SJCRH30 (cell line): ENCODE measurements at regions not wholly inside any gene's neighbourhood (a gene's known extent, or its start where the extent isn't known, plus 50 kb on each side); places are given as distances from the start of the nearest gene placed in this dataset.
A peak's percentile ranks its signal among the peaks of the same experiment; 100 is the strongest.
"Not testable (repeated sequence)": the region's sequence is repeated elsewhere in the genome, so short reads cannot be mapped to it uniquely, and the experiment has no call there.

ENCODE experiments used
- DNase-seq, 2 experiments: peaks; one replicate each; pipeline ENCODE4 v3.0.0-alpha.2; 2015 to 2020
- H3K27ac ChIP-seq: fragments of 250-450 bp; sonication (Bioruptor Pico); 2 replicates; pipeline ENCODE4 v1.5.1; 2020; ENCODE audit warnings: mild to moderate bottlenecking, moderate library complexity
- H3K27me3 ChIP-seq: fragments of 250-450 bp; sonication (Bioruptor Pico); 2 replicates; pipeline ENCODE4 v1.5.1; 2020; ENCODE audit warnings: mild to moderate bottlenecking, moderate library complexity
- H3K36me3 ChIP-seq: fragments of 250-450 bp; sonication (Bioruptor Pico); 2 replicates; pipeline ENCODE4 v1.5.1; 2020; ENCODE audit warnings: mild to moderate bottlenecking, moderate library complexity
- H3K4me1 ChIP-seq: fragments of 250-450 bp; sonication (Bioruptor Pico); 2 replicates; pipeline ENCODE4 v1.5.1; 2020; ENCODE audit warnings: mild to moderate bottlenecking, moderate library complexity
- H3K4me3 ChIP-seq: fragments of 250-450 bp; sonication (Bioruptor Pico); 2 replicates; pipeline ENCODE4 v1.5.1; 2020; ENCODE audit warnings: mild to moderate bottlenecking, moderate library complexity
- H3K9me3 ChIP-seq: fragments of 250-450 bp; sonication (Bioruptor Pico); replicated peaks from 2 replicates; pipeline ENCODE4 v1.5.1; 2020; ENCODE audit warnings: mild to moderate bottlenecking, moderate library complexity

GRCh38 chr16:8130197-8130596, 460.1 kb downstream of the TMEM114 start:
- no peak overlapping the region for H3K27ac ChIP-seq
- no peak for DNase-seq

GRCh38 chr16:8127070-8127469, 463.2 kb downstream of the TMEM114 start:
- Histone ChIP-seq H3K27ac (no peak overlapping the region), H3K4me1 (no peaks in the 10 kb centered on the region), H3K9me3 (no peaks in the 10 kb centered on the region), H3K27me3 (no peaks in the 10 kb centered on the region), H3K4me3 (no peak overlapping the region), H3K36me3 (no peaks in the 10 kb centered on the region)
- no peak for DNase-seq

More at GRCh38 chr16:8130197-8130596, 460.1 kb downstream of the TMEM114 start:
- Histone ChIP-seq H3K36me3 (no peaks in the 10 kb centered on the region), H3K4me1 (no peaks in the 10 kb centered on the region), H3K27me3 (no peaks in the 10 kb centered on the region), H3K9me3 (no peaks in the 10 kb centered on the region), H3K4me3 (no peak overlapping the region)

GRCh38 chr16:8126313-8126712, 464.0 kb downstream of the TMEM114 start:
- no peaks in the 10 kb centered on the region for H3K36me3 ChIP-seq
- H3K9me3 ChIP-seq: no peaks in the 10 kb centered on the region
- H3K27ac ChIP-seq: no peak overlapping the region
- H3K27me3 ChIP-seq: no peaks in the 10 kb centered on the region
- H3K4me3 ChIP-seq: no peak overlapping the region
- no peak for DNase-seq
- H3K4me1 ChIP-seq: no peaks in the 10 kb centered on the region

- no peak overlapping the region for H3K27ac ChIP-seq
- no peaks in the 10 kb centered on the region for H3K27me3 ChIP-seq
- no peaks in the 10 kb centered on the region for H3K4me1 ChIP-seq
- H3K9me3 ChIP-seq: no peaks in the 10 kb centered on the region
- no peak overlapping the region for H3K4me3 ChIP-seq
- DNase-seq: no peak
- H3K36me3 ChIP-seq: no peaks in the 10 kb centered on the region
These were observed 470.3 kb downstream of the TMEM114 start for GRCh38 chr16:8120001-8120400.

DNA sequence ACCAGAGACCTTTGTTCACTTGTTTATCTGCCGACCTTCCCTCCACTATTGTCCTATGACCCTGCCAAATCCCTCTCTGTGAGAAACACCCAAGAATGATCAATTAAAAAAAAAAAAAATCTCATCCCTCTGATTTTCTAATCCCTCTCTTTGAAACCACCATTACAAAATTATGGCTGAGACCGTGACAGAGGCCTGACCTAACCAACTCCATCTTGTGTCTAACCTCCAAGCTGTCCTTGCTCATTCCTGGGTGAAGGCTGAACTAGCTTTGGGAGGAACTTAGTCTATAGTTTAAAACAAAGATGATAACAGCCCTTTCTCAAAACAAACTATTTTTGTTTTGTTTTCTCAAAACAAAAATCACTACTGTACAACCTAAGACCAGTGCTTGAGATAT, 474.5 kb downstream of the TMEM114 start:
- Histone ChIP-seq H3K27me3 (no peaks in the 10 kb centered on the region), H3K9me3 (no peaks in the 10 kb centered on the region), H3K36me3 (no peaks in the 10 kb centered on the region), H3K4me1 (no peaks in the 10 kb centered on the region), H3K4me3 (no peak overlapping the region), H3K27ac (no peak overlapping the region)
- DNase-seq: no peak

GRCh38 chr16:8114941-8115340, 475.4 kb downstream of the TMEM114 start:
- H3K4me1 ChIP-seq, H3K9me3 ChIP-seq, H3K27me3 ChIP-seq, H3K4me3 ChIP-seq, DNase-seq, H3K36me3 ChIP-seq, H3K27ac ChIP-seq: not testable (repeated sequence)

GRCh38 chr16:8113843-8114242, 476.5 kb downstream of the TMEM114 start:
- Histone ChIP-seq H3K27me3 (no peaks in the 10 kb centered on the region; the same call in 1 of the 2 replicates), H3K36me3 (no peaks in the 10 kb centered on the region), H3K27ac (no peak overlapping the region), H3K4me1 (no peaks in the 10 kb centered on the region), H3K4me3 (no peak overlapping the region), H3K9me3 (no peaks in the 10 kb centered on the region)
- no peak for DNase-seq

DNA sequence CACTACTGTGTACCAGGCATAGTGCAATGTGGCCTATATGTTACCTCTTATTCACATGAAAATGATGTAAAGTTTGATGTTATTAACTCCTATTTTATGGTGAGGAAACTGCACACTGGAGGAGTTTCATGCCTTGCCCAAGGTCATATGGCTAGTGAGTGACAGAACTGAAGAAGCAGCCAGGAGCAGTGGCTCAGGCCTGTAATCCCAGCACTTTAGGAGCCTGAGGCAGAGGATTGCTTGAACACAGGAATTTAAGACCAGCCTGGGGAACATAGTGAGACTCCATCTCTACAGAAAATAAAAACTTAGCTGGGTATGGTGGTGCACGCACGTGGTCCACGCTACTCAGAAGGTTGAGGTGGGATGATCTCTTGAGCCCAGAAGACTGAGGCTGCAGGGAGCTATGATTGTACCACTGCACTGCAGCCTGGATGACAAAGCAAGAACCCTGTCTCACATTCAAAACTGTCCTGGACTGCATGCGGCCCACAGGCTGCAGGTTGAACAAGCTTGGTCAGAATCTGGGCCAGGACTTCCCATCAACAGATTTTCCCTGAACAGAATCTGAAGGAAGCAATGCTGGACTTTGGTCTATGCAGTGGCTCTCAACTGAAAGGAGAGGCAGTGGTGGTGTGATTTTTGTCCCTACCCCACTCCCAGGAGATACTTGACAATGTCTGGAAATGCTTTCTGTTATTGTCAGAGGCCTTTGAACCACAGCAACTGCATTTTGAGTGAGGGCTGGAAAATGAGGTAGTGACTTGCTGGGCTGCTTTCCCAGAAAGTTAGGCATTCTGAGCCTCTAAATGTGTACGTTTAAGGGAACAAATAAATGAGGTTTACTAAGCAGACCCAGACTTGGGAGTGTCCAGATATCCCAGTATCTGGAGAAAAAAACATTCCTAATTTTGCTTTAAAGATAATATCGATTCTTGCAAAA, 479.5 kb downstream of the TMEM114 start:
- no peaks in the 10 kb centered on the region; the same call in 1 of the 2 replicates for H3K27me3 ChIP-seq
- no peak overlapping the region for H3K4me3 ChIP-seq
- no peak for DNase-seq
- H3K9me3 ChIP-seq: no peaks in the 10 kb centered on the region
- no peak overlapping the region for H3K27ac ChIP-seq
- no peaks in the 10 kb centered on the region for H3K4me1 ChIP-seq
- no peaks in the 10 kb centered on the region for H3K36me3 ChIP-seq

GRCh38 chr16:8109510-8110369, 480.6 kb downstream of the TMEM114 start:
- H3K4me3 ChIP-seq: no peak overlapping the region
- H3K27ac ChIP-seq: no peak overlapping the region
- no peaks in the 10 kb centered on the region; the same call in 1 of the 2 replicates for H3K27me3 ChIP-seq
- H3K9me3 ChIP-seq: no peaks in the 10 kb centered on the region
- H3K36me3 ChIP-seq: no peaks in the 10 kb centered on the region
- H3K4me1 ChIP-seq: no peaks in the 10 kb centered on the region
- DNase-seq: peak in 1 of 2 experiments; percentile 2

GRCh38 chr16:8108991-8109509, 481.3 kb downstream of the TMEM114 start:
- Histone ChIP-seq H3K9me3 (no peaks in the 10 kb centered on the region), H3K27ac (no peak overlapping the region), H3K36me3 (no peaks in the 10 kb centered on the region), H3K4me3 (no peak overlapping the region), H3K4me1 (no peaks in the 10 kb centered on the region), H3K27me3 (no peaks in the 10 kb centered on the region; the same call in 1 of the 2 replicates)
- no peak for DNase-seq

DNA sequence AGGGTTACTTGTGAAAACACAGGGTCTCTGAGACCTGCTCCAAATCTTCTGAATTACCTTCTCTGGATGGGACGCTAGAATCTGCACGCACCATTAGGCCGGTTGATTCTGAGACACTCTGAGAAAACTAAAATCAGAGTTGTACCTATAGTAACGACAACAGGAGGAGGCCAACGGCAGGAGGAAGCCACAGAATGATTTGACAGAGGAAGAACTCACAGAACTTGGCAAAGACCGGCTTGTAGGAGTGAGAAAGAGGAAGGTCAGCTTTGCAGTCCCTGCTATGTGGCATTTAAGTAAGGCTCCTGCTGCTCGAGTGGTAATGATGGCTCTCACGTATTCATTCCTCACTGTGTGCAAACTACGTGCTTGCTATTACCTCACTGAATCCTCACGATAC, 483.0 kb downstream of the TMEM114 start:
- no peak for DNase-seq
- H3K36me3 ChIP-seq: no peaks in the 10 kb centered on the region
- no peaks in the 10 kb centered on the region; the same call in 1 of the 2 replicates for H3K27me3 ChIP-seq
- no peak overlapping the region for H3K27ac ChIP-seq
- no peaks in the 10 kb centered on the region for H3K4me1 ChIP-seq
- no peak overlapping the region for H3K4me3 ChIP-seq
- H3K9me3 ChIP-seq: no peaks in the 10 kb centered on the region

DNA sequence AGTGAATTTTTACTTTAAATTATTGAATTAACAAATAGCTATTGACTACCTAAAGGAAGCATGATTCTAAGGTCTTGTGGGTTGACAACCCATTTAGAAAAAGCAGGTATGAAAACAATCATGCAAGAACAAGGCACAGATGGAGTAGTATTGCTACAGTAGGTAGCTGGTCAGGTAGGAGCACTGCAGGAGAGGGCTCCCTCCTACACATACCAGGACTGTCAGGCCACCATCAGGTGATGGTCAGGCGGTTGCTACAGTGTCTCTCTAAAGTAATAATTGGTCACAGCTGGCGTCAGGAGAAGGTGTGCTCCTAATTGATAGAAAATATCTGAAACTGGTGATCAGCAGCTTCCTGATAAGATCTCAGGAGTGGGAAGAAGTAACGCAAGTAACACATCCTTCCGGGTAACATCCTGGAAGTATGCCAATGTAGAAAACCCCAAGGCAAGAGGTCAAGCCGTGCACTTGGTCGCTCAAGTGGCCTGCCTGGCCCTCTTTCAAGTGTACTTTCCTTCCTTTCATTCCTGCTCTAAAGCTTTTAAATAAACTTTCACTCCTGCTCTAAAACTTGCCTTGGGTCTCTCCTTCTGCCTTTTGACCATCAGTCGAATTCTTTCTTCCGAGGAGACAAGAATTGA, 486.5 kb downstream of the TMEM114 start:
- Histone ChIP-seq H3K4me1 (no peaks in the 10 kb centered on the region), H3K9me3 (no peaks in the 10 kb centered on the region), H3K36me3 (no peaks in the 10 kb centered on the region), H3K4me3 (no peak overlapping the region), H3K27ac (no peak overlapping the region), H3K27me3 (no peaks in the 10 kb centered on the region)
- no peak for DNase-seq

DNA sequence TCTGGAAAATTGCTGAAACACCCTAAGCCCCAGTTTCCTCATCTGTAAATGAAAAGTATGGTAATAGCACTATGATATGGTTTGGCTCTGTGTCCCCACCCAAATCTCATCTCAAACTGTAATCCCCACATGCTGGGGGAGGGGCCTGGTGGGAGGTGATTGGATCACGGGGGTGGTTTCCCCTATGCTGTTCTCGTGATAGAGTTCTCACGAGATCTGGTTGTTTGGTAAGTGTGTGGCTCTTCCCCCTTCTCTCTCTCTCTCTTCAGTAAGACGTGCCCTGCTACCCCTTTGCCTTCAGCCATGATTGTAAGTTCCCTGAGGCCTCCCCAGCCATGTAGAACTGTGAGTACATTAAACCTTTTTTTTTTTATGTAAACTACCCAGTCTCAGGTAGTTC, 490.7 kb downstream of the TMEM114 start:
- H3K4me3 ChIP-seq: no peak overlapping the region
- no peak for DNase-seq
- no peaks in the 10 kb centered on the region for H3K27me3 ChIP-seq
- H3K36me3 ChIP-seq: no peaks in the 10 kb centered on the region
- no peaks in the 10 kb centered on the region for H3K9me3 ChIP-seq
- no peak overlapping the region for H3K27ac ChIP-seq
- H3K4me1 ChIP-seq: no peaks in the 10 kb centered on the region

- Histone ChIP-seq H3K9me3 (no peaks in the 10 kb centered on the region), H3K4me3 (no peak overlapping the region), H3K4me1 (no peaks in the 10 kb centered on the region), H3K36me3 (no peaks in the 10 kb centered on the region), H3K27ac (no peak overlapping the region), H3K27me3 (no peaks in the 10 kb centered on the region)
- no peak for DNase-seq
These were observed 491.3 kb downstream of the TMEM114 start for GRCh38 chr16:8098947-8099512.
